ENCODE measurements at regions not wholly inside any gene's neighbourhood (a gene's known extent, or its start where the extent isn't known, plus 50 kb on each side); places are given as distances from the start of the nearest gene placed in this dataset.

GRCh38 chr7:42395607-42396006 lies 158.6 kb upstream of the GLI3 start:
- in situ Hi-C loops (cut with HindIII; ENCODE audit: low pct_unique_long_range_greater_than_20kb, low sequenced_read_pairs), result no loop called here
- no peak overlapping the region for H3K27ac ChIP-seq (ENCODE audit: low read length)
- H3K4me3 ChIP-seq (ENCODE audit: low read depth in 2 of 2, low read length in 2 of 2), result no peak overlapping the region
- H3K36me3 ChIP-seq (ENCODE audit: control insufficient read depth, insufficient read depth, low read length), result no peaks in the 10 kb centered on the region
- H3K9me3 ChIP-seq (ENCODE audit: control insufficient read depth, insufficient read depth, low read depth, low read length), result no peaks in the 10 kb centered on the region
- no peaks in the 10 kb centered on the region for H3K4me1 ChIP-seq (ENCODE audit: control insufficient read depth, insufficient read depth, low read length)
- TF ChIP-seq TCF7L2 (IDR thresholded peaks at IDR 0.05; ENCODE audit: low read depth, low read length), result no peak
- no peak for TF ChIP-seq POLR2AphosphoS5 (IDR thresholded peaks at IDR 0.05; ENCODE audit: low read depth, low read length)
- TF ChIP-seq SIN3A (IDR thresholded peaks at IDR 0.05; ENCODE audit: borderline replicate concordance, insufficient read depth, low read depth, low read length), result no peak
- TF ChIP-seq CTCF (IDR thresholded peaks at IDR 0.05), result no peak
- no peak for TF ChIP-seq REST (IDR thresholded peaks at IDR 0.05; ENCODE audit: insufficient read depth in 1 of 2, low read depth in 2 of 2, low read length in 1 of 2)
- no peaks in the 10 kb centered on the region for H3K27me3 ChIP-seq (ENCODE audit: control insufficient read depth, insufficient read depth, low read length)
- no peak for DNase-seq (ENCODE audit: low read depth, low spot score)
- intact Hi-C loops (cut with micrococcal nuclease; ENCODE audit: unreplicated experiment), result no loop called here
- POLR2A ChIA-PET, result no interaction called here
- CTCF ChIA-PET, result no interaction called here
- ATAC-seq, result no peak
- BruUV-seq (replicated peaks), result no TSS peak

GRCh38 chr7:42392826-42393225 lies 155.8 kb upstream of the GLI3 start:
- Histone ChIP-seq H3K9me3 (ENCODE audit: control insufficient read depth, insufficient read depth, low read depth, low read length) (no peaks in the 10 kb centered on the region), H3K4me3 (ENCODE audit: low read depth in 2 of 2, low read length in 2 of 2) (no peak overlapping the region), H3K27me3 (ENCODE audit: control insufficient read depth, insufficient read depth, low read length) (no peaks in the 10 kb centered on the region), H3K27ac (ENCODE audit: low read length) (no peak overlapping the region), H3K36me3 (ENCODE audit: control insufficient read depth, insufficient read depth, low read length) (no peaks in the 10 kb centered on the region), H3K4me1 (ENCODE audit: control insufficient read depth, insufficient read depth, low read length) (no peaks in the 10 kb centered on the region)
- ChIA-PET POLR2A (no interaction called here), CTCF (no interaction called here)
- no peak for ATAC-seq
- intact Hi-C loops (cut with micrococcal nuclease; ENCODE audit: unreplicated experiment), result no loop called here
- TF ChIP-seq POLR2AphosphoS5 (IDR thresholded peaks at IDR 0.05; ENCODE audit: low read depth, low read length), result no peak
- no peak for TF ChIP-seq CTCF (IDR thresholded peaks at IDR 0.05)
- TF ChIP-seq TCF7L2 (IDR thresholded peaks at IDR 0.05; ENCODE audit: low read depth, low read length), result no peak
- TF ChIP-seq REST (IDR thresholded peaks at IDR 0.05; ENCODE audit: insufficient read depth in 1 of 2, low read depth in 2 of 2, low read length in 1 of 2), result no peak
- TF ChIP-seq SIN3A (IDR thresholded peaks at IDR 0.05; ENCODE audit: borderline replicate concordance, insufficient read depth, low read depth, low read length), result no peak
- no TSS peak for BruUV-seq (replicated peaks)
- in situ Hi-C loops (cut with HindIII; ENCODE audit: low pct_unique_long_range_greater_than_20kb, low sequenced_read_pairs), result no loop called here
- DNase-seq (ENCODE audit: low read depth, low spot score), result no peak
